H1 (cell line): ENCODE measurements at regions not wholly inside any gene's neighbourhood (a gene's known extent, or its start where the extent isn't known, plus 50 kb on each side); places are given as distances from the start of the nearest gene placed in this dataset.

Experiments
- CTCF ChIA-PET: fragments of 300-600 bp; sonication (Branson Sonifier 250); formaldehyde crosslinking; loops from one replicate; lab custom pipeline; 2021; ENCODE audit not compliant: partially characterized antibody; lab: Charles Lee
- POLR2A ChIA-PET: fragments of 300-600 bp; sonication (Branson Sonifier 250); formaldehyde crosslinking; loops from one replicate; lab custom pipeline; 2021; ENCODE audit warnings: inconsistent platforms; ENCODE audit not compliant: partially characterized antibody; lab: Charles Lee
- DNase-seq, 2 experiments: peaks; one replicate each; pipeline versions ENCODE4 v3.0.0 to v3.0.0-alpha.2; 2010 to 2022; ENCODE audit warnings: low spot score in 2 of 2, low read depth in 1 of 2, mixed read lengths in 1 of 2
- FAIRE-seq: peaks from 2 replicates; lab custom pipeline; 2011; peaks lifted over from hg19 to GRCh38; lab: Jason Lieb, UNC
- H2AFZ ChIP-seq: 2 replicates; pipeline ENCODE4 v1.8.1; 2012; ENCODE audit warnings: low read length, inconsistent platforms
- H2AK5ac ChIP-seq: 2 replicates; pipeline ENCODE4 v1.6.1; 2013; ENCODE audit warnings: low read depth, low read length
- H2BK120ac ChIP-seq: replicated peaks from 2 replicates; pipeline ENCODE3; 2013; ENCODE audit warnings: low read depth, low read length, inconsistent platforms
- H2BK12ac ChIP-seq: 2 replicates; pipeline ENCODE4 v1.6.1; 2013; ENCODE audit warnings: low read depth, low read length
- H2BK15ac ChIP-seq: 2 replicates; pipeline ENCODE4 v1.6.1; 2013; ENCODE audit warnings: low read length
- H2BK20ac ChIP-seq: 2 replicates; pipeline ENCODE4 v1.6.1; 2013; ENCODE audit warnings: low read length
- H2BK5ac ChIP-seq: 2 replicates; pipeline ENCODE4 v1.6.1; 2013; ENCODE audit warnings: low read depth, low read length
- H3K14ac ChIP-seq: 2 replicates; pipeline ENCODE4 v1.6.1; 2013; ENCODE audit warnings: inconsistent platforms; ENCODE audit not compliant: insufficient read length
- H3K18ac ChIP-seq: 2 replicates; pipeline ENCODE4 v1.6.1; 2013; ENCODE audit warnings: low read length; ENCODE audit errors: extremely low read depth
- H3K23ac ChIP-seq: 2 replicates; pipeline ENCODE4 v1.6.1; 2013; ENCODE audit warnings: inconsistent platforms; ENCODE audit not compliant: insufficient read length
- H3K23me2 ChIP-seq: 2 replicates; pipeline ENCODE4 v1.6.1; 2013; ENCODE audit warnings: low read depth, low read length
- H3K27ac ChIP-seq: 2 replicates; pipeline ENCODE4 v1.6.1; 2011; ENCODE audit warnings: low read depth, low read length, inconsistent platforms
- H3K27me3 ChIP-seq, 4 experiments: replicated peaks in 1 of 4; 1 replicate in 1 of 4; 2 replicates in 3 of 4; pipeline versions ENCODE4 v1.6.1 to v1.8.1; 2011 to 2013; ENCODE audit warnings: low read length in 3 of 4, mild to moderate bottlenecking in 3 of 4, inconsistent platforms in 2 of 4, mixed read lengths in 2 of 4, moderate library complexity in 1 of 4; ENCODE audit not compliant: control insufficient read depth in 3 of 4, insufficient read depth in 3 of 4; ENCODE audit errors: extremely low read depth in 1 of 4
- H3K36me3 ChIP-seq, 4 experiments: 2 replicates each; pipeline versions ENCODE4 v1.6.1 to v1.8.1; 2011 to 2013; ENCODE audit warnings: mild to moderate bottlenecking in 4 of 4, low read length in 3 of 4, moderate library complexity in 2 of 4, control low read depth in 1 of 4, inconsistent platforms in 1 of 4; ENCODE audit not compliant: insufficient read depth in 4 of 4, control insufficient read depth in 2 of 4
- H3K4ac ChIP-seq: replicated peaks from 2 replicates; pipeline ENCODE3; 2013; ENCODE audit warnings: low read length, low read depth, mixed read lengths, inconsistent platforms; ENCODE audit not compliant: insufficient read length
- H3K4me1 ChIP-seq, 4 experiments: replicated peaks in 1 of 4; 1 replicate in 1 of 4; 2 replicates in 3 of 4; pipeline versions ENCODE4 v1.6.1 to v1.8.1; 2011 to 2013; ENCODE audit warnings: low read length in 3 of 4, inconsistent platforms in 2 of 4, mixed read lengths in 1 of 4; ENCODE audit not compliant: insufficient read depth in 4 of 4, control insufficient read depth in 3 of 4
- H3K4me2 ChIP-seq, 2 experiments: 2 replicates each; pipeline versions ENCODE4 v1.6.1 to v1.8.1; 2011 to 2013; ENCODE audit warnings: low read depth in 2 of 2, low read length in 2 of 2, control low read depth in 1 of 2, inconsistent platforms in 1 of 2, mild to moderate bottlenecking in 1 of 2; ENCODE audit not compliant: insufficient read depth in 1 of 2
- H3K4me3 ChIP-seq, 4 experiments: fragments of 200-600, 300-600 bp in 1 of 4; sonication (generic), shearing (Covaris generic), sonication (Bioruptor Twin) in 1 of 4; 2 replicates each; pipeline versions ENCODE4 v1.5.1 to v1.8.1; 2011 to 2016; ENCODE audit warnings: low read length in 4 of 4, low read depth in 3 of 4, control low read depth in 2 of 4, inconsistent platforms in 2 of 4, mild to moderate bottlenecking in 2 of 4, mixed read lengths in 1 of 4, moderate library complexity in 1 of 4; ENCODE audit not compliant: insufficient read depth in 2 of 4; ENCODE audit errors: extremely low read depth in 1 of 4
- H3K56ac ChIP-seq: replicated peaks from 2 replicates; pipeline ENCODE3; 2013; ENCODE audit warnings: low read depth, mild to moderate bottlenecking, mixed read lengths, low read length, inconsistent platforms; ENCODE audit not compliant: insufficient read length
- H3K79me1 ChIP-seq: 2 replicates; pipeline ENCODE4 v1.6.1; 2013; ENCODE audit warnings: low read depth, low read length, control low read depth
- H3K79me2 ChIP-seq, 2 experiments: 2 replicates each; pipeline versions ENCODE4 v1.6.1 to v1.8.1; 2012 to 2013; ENCODE audit warnings: low read length in 2 of 2, mild to moderate bottlenecking in 2 of 2, inconsistent platforms in 1 of 2; ENCODE audit not compliant: insufficient read depth in 2 of 2, control insufficient read depth in 1 of 2
- H3K9ac ChIP-seq, 4 experiments: replicated peaks in 1 of 4; 1 replicate in 1 of 4; 2 replicates in 3 of 4; pipeline versions ENCODE4 v1.6.1 to v1.8.1; 2011 to 2013; ENCODE audit warnings: low read depth in 3 of 4, low read length in 3 of 4, control low read depth in 2 of 4, mild to moderate bottlenecking in 2 of 4, moderate library complexity in 2 of 4, inconsistent platforms in 1 of 4; ENCODE audit errors: extremely low read depth in 1 of 4
- H3K9me3 ChIP-seq, 2 experiments: 2 replicates each; pipeline versions ENCODE4 v1.6.1 to v1.8.1; 2012 to 2013; ENCODE audit warnings: mild to moderate bottlenecking in 2 of 2, moderate library complexity in 2 of 2, control low read depth in 1 of 2, inconsistent platforms in 1 of 2, low read depth in 1 of 2, low read length in 1 of 2, mixed read lengths in 1 of 2; ENCODE audit not compliant: insufficient read depth in 2 of 2
- H4K20me1 ChIP-seq, 2 experiments: replicated peaks in 1 of 2; 2 replicates each; pipeline versions ENCODE3 to v1.8.1; 2011 to 2013; ENCODE audit warnings: inconsistent platforms in 2 of 2, low read length in 2 of 2, mild to moderate bottlenecking in 1 of 2; ENCODE audit not compliant: insufficient read depth in 2 of 2, control insufficient read depth in 1 of 2
- H4K5ac ChIP-seq: 2 replicates; pipeline ENCODE4 v1.6.1; 2013; ENCODE audit warnings: low read length, low read depth, mixed read lengths, inconsistent platforms; ENCODE audit not compliant: insufficient read length
- H4K8ac ChIP-seq: 2 replicates; pipeline ENCODE4 v1.8.0; 2013; ENCODE audit warnings: mild to moderate bottlenecking, moderate library complexity, low read length, inconsistent platforms; ENCODE audit not compliant: insufficient read depth; ENCODE audit errors: extremely low read depth
- H4K91ac ChIP-seq: replicated peaks from 2 replicates; pipeline ENCODE3; 2013; ENCODE audit warnings: low read length, mixed read lengths, inconsistent platforms; ENCODE audit not compliant: insufficient read length
- ASH2L ChIP-seq: fragments of 200-600, 300-600 bp; sonication (generic); IDR thresholded peaks from one replicate; pipeline ENCODE4 v1.7.1; 2017; ENCODE audit warnings: low read length
- BCL11A ChIP-seq, 2 experiments: IDR thresholded peaks; one replicate each; pipeline ENCODE4 v1.6.1; 2011; ENCODE audit warnings: low read depth in 2 of 2, low read length in 2 of 2, mild to moderate bottlenecking in 2 of 2
- CREB1 ChIP-seq: IDR thresholded peaks from 2 replicates; pipeline ENCODE4 v1.6.1; 2012; ENCODE audit warnings: inconsistent platforms
- EZH2 ChIP-seq: fragments of 200-600 bp; sonication (generic); IDR thresholded peaks from 2 replicates; pipeline ENCODE4 v1.7.1; 2012; ENCODE audit warnings: low read depth, mild to moderate bottlenecking, moderate library complexity, low read length, inconsistent platforms; ENCODE audit not compliant: severe bottlenecking
- GTF2F1 ChIP-seq: IDR thresholded peaks from 2 replicates; pipeline ENCODE4 v1.6.1; 2012; ENCODE audit warnings: low read depth, low read length, improper control_type of control experiment, borderline replicate concordance
- PHF8 ChIP-seq: fragments of 200-600 bp; sonication (generic); conservative IDR thresholded peaks from 2 replicates; pipeline ENCODE4 v1.7.1; 2012; ENCODE audit warnings: low read depth, mild to moderate bottlenecking, inconsistent platforms, low read length, moderate library complexity
- POLR2A ChIP-seq, 2 experiments: IDR thresholded peaks; 1 replicate in 1 of 2; 2 replicates in 1 of 2; pipeline ENCODE4 v1.6.1; 2011; ENCODE audit warnings: low read depth in 2 of 2, low read length in 2 of 2, mild to moderate bottlenecking in 2 of 2; ENCODE audit errors: control extremely low read depth in 1 of 2
- RXRA ChIP-seq: IDR thresholded peaks from 2 replicates; pipeline ENCODE4 v1.6.1; 2011; ENCODE audit warnings: low read depth, mild to moderate bottlenecking, low read length, moderate library complexity; ENCODE audit not compliant: insufficient read depth
- SIRT6 ChIP-seq: IDR thresholded peaks from one replicate; pipeline ENCODE4 v1.7.1; 2012; ENCODE audit warnings: low read length, inconsistent platforms
- WGBS, 2 experiments: shearing (Covaris generic) in 1 of 2; methylation state at CpG; one replicate each; pipeline versions ENCODE4 v1.1.6 to v1.1.7; 2013 to 2015; ENCODE audit warnings: low lambda C conversion rate in 2 of 2, mixed read lengths in 2 of 2, inconsistent platforms in 1 of 2, low coverage in 1 of 2, missing lambda C conversion rate in 1 of 2; ENCODE audit not compliant: insufficient replicate concordance in 2 of 2, insufficient coverage in 1 of 2, insufficient read length in 1 of 2; ENCODE audit errors: extremely low coverage in 1 of 2, missing lambda C conversion rate in 1 of 2; 5-methylcytosine and 5-hydroxymethylcytosine counted together
- TF ChIP-seq, protein P1 (sequence below), 3 experiments: IDR thresholded peaks; 1 replicate in 2 of 3; 2 replicates in 1 of 3; pipeline versions ENCODE4 v1.5.1 to v1.6.1; 2011; ENCODE audit warnings: low read length in 3 of 3, mild to moderate bottlenecking in 3 of 3, inconsistent platforms in 2 of 3, low read depth in 1 of 3, moderate library complexity in 1 of 3; ENCODE audit not compliant: insufficient read depth in 1 of 3; ENCODE audit errors: control extremely low read depth in 1 of 3

DNA sequence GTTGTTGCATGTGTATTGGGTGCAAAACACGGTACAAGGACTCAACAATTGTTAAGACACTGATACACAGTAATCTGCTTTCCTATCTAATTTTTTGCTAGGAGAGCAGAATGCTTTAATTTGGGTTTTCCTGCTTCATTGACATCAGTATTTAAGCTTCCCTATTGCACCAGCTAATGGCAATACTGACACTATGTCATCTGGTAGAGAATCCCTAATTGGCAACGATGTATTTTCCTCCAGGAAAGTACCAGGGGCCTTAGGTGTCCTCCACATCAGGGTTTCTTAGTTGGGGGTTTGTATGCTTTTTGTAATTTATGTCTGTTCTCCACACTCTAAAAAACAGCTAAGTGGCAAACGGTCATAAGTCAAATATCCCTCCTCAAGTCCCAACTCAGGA, 76.5 kb upstream of the FRY start:
- CTCF ChIA-PET = interaction anchor here (1.3 to 1.5 kb wide), 2 partner anchors 9 to 12 kb away, joined by 3 to 4 read pairs; no protein-coding TSS in a partner anchor
- FAIRE-seq = no peak

More for the DNA sequence above, 76.5 kb upstream of the FRY start:
- H2BK5ac ChIP-seq = no peak overlapping the region
- H3K4ac ChIP-seq = no peak overlapping the region
- TF ChIP-seq BCL11A (IDR thresholded peaks at IDR 0.05; ENCODE audit: low read depth in 2 of 2, low read length in 2 of 2) (no peak), EZH2 (no peak), GTF2F1 (no peak), POLR2A (IDR thresholded peaks at IDR 0.05; ENCODE audit: control extremely low read depth in 1 of 2, low read depth in 2 of 2, low read length in 2 of 2) (no peak), PHF8 (no peak), RXRA (no peak), CREB1 (no peak), SIRT6 (no peak), ASH2L (no peak)
- TF ChIP-seq, protein P1, sequence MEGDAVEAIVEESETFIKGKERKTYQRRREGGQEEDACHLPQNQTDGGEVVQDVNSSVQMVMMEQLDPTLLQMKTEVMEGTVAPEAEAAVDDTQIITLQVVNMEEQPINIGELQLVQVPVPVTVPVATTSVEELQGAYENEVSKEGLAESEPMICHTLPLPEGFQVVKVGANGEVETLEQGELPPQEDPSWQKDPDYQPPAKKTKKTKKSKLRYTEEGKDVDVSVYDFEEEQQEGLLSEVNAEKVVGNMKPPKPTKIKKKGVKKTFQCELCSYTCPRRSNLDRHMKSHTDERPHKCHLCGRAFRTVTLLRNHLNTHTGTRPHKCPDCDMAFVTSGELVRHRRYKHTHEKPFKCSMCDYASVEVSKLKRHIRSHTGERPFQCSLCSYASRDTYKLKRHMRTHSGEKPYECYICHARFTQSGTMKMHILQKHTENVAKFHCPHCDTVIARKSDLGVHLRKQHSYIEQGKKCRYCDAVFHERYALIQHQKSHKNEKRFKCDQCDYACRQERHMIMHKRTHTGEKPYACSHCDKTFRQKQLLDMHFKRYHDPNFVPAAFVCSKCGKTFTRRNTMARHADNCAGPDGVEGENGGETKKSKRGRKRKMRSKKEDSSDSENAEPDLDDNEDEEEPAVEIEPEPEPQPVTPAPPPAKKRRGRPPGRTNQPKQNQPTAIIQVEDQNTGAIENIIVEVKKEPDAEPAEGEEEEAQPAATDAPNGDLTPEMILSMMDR (IDR thresholded peaks at IDR 0.05; ENCODE audit: control extremely low read depth in 1 of 3, insufficient read depth in 1 of 3, low read depth in 1 of 3, low read length in 3 of 3) = no peak
- H3K23me2 ChIP-seq = no peaks in the 10 kb centered on the region
- H3K9ac ChIP-seq = no peak overlapping the region
- H3K27me3 ChIP-seq = no peaks in the 10 kb centered on the region
- H3K27ac ChIP-seq = no peak overlapping the region
- H3K18ac ChIP-seq = no peak overlapping the region
- no peak overlapping the region for H2BK120ac ChIP-seq
- no peaks in the 10 kb centered on the region for H3K4me1 ChIP-seq
- H3K4me2 ChIP-seq = no peak overlapping the region
- no peak overlapping the region for H3K56ac ChIP-seq
- no peak overlapping the region for H2BK15ac ChIP-seq
- H3K9me3 ChIP-seq = peaks cover 8 to 11% of the 10 kb centered on the region in 2 experiments; a peak in 2 of 4 replicates
- no peak for DNase-seq
- H3K79me1 ChIP-seq = no peaks in the 10 kb centered on the region
- no peak overlapping the region for H4K5ac ChIP-seq
- 86% methylated on average over 3 of the region's 3 CpGs; no CpG with 5 or more reads in 1 of the 2 experiments for WGBS, 2 experiments
- no peak overlapping the region for H2AK5ac ChIP-seq
- H2BK12ac ChIP-seq = no peak overlapping the region
- H3K23ac ChIP-seq = no peak overlapping the region
- POLR2A ChIA-PET = no interaction called here
- H3K4me3 ChIP-seq = no peak overlapping the region
- no peak overlapping the region for H4K91ac ChIP-seq
- no peak overlapping the region for H3K14ac ChIP-seq
- H2AFZ ChIP-seq = no peak overlapping the region
- no peak overlapping the region for H4K8ac ChIP-seq
- H3K36me3 ChIP-seq = no peaks in the 10 kb centered on the region
- H4K20me1 ChIP-seq = no peaks in the 10 kb centered on the region
- H3K79me2 ChIP-seq = no peaks in the 10 kb centered on the region
- no peak overlapping the region for H2BK20ac ChIP-seq
